Ascending aorta (tissue), 2 donors: ENCODE measurements at regions not wholly inside any gene's neighbourhood (a gene's known extent, or its start where the extent isn't known, plus 50 kb on each side); places are given as distances from the start of the nearest gene placed in this dataset.

ENCODE experiments used
- DNase-seq, 2 donors: peaks; one replicate each; pipeline ENCODE4 v3.0.0-alpha.2; 2019; ENCODE audit warnings: low spot score in 2 of 2
- H3K27ac ChIP-seq, 2 donors: fragments of 200-600 bp; sonication (generic); one replicate each; pipeline ENCODE4 v1.5.1; 2016 to 2017; ENCODE audit warnings: mild to moderate bottlenecking in 1 of 2
- H3K27me3 ChIP-seq: fragments of 200-600 bp; sonication (generic); one replicate; pipeline ENCODE4 v1.5.1; 2017
- H3K36me3 ChIP-seq, 2 donors: fragments of 200-600 bp; sonication (generic); one replicate each; pipeline ENCODE4 v1.5.1; 2016
- H3K4me1 ChIP-seq, 2 donors: fragments of 200-600 bp; sonication (generic); one replicate each; pipeline ENCODE4 v1.5.1; 2016 to 2017; ENCODE audit warnings: mild to moderate bottlenecking in 1 of 2
- H3K4me3 ChIP-seq, 2 donors: fragments of 200-600 bp; sonication (generic); one replicate each; pipeline ENCODE4 v1.5.1; 2016 to 2017; ENCODE audit warnings: mild to moderate bottlenecking in 1 of 2
- H3K9me3 ChIP-seq, 2 donors: fragments of 200-600 bp; sonication (generic); one replicate each; pipeline ENCODE4 v1.5.1; 2016
- intact Hi-C: fragments of 100-400 bp; cut with DNase I; formaldehyde crosslinking; loops from one replicate; pipeline ENCODE4 v1.15.1; 2023
- TF ChIP-seq, protein P1 (sequence below), 3 experiments: fragments of 200-600 bp in 2 of 3; fragments of 450-650 bp in 1 of 3; sonication (generic) in 2 of 3; IDR thresholded peaks; one replicate each; pipeline ENCODE4 v1.5.1; 2016 to 2019; ENCODE audit warnings: antibody characterized with exemption in 3 of 3, mild to moderate bottlenecking in 1 of 3, moderate library complexity in 1 of 3

DNA sequence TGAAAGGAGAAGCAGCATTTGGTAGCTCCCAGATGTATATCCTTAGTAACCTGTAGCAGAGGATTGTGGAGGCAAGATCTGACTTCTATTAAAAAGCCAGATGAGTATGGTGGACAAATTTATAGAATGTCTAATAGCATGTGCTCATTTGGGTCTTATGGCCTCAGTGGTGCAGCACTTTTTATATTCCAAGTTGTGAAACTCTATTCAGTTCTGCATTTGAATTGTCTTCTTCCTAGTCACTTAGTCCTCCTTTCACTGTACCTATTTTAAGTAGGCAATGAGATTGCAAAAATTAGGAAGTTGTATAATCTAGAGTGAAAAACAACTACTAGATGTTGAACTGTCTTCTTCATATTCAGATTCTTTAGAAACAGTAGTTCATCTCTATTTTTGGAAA lies 412.5 kb upstream of the PCDH9 start:
- Histone ChIP-seq H3K9me3 (no peaks in the 10 kb centered on the region), H3K4me1 (no peaks in the 10 kb centered on the region), H3K4me3 (no peak overlapping the region), H3K27ac (no peak overlapping the region), H3K27me3 (no peaks in the 10 kb centered on the region), H3K36me3 (no peaks in the 10 kb centered on the region)
- no peak for DNase-seq
- intact Hi-C loops = no loop called here
- TF ChIP-seq, protein P1, sequence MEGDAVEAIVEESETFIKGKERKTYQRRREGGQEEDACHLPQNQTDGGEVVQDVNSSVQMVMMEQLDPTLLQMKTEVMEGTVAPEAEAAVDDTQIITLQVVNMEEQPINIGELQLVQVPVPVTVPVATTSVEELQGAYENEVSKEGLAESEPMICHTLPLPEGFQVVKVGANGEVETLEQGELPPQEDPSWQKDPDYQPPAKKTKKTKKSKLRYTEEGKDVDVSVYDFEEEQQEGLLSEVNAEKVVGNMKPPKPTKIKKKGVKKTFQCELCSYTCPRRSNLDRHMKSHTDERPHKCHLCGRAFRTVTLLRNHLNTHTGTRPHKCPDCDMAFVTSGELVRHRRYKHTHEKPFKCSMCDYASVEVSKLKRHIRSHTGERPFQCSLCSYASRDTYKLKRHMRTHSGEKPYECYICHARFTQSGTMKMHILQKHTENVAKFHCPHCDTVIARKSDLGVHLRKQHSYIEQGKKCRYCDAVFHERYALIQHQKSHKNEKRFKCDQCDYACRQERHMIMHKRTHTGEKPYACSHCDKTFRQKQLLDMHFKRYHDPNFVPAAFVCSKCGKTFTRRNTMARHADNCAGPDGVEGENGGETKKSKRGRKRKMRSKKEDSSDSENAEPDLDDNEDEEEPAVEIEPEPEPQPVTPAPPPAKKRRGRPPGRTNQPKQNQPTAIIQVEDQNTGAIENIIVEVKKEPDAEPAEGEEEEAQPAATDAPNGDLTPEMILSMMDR (IDR thresholded peaks at IDR 0.05) = no peak

DNA sequence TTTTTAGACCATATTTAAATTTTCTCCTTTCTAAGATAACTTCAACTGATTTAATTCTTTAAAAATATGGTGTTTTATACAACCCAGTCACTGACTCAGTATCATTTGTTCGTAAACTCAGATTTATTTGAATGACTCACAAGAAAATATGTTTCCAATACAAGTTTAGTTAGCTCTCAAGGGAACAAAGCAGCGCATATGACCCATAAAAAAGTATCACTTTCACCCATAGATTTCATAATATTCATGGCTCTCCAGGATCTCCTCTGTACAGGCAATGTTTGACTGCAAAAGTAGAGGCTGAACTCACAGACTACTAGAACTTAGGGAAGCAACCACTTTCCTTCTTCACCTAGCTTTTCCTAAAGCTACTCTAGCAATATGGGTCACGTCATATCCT lies 405.6 kb upstream of the PCDH9 start:
- intact Hi-C loops = no loop called here
- Histone ChIP-seq H3K4me1 (no peaks in the 10 kb centered on the region), H3K27me3 (no peaks in the 10 kb centered on the region), H3K9me3 (no peaks in the 10 kb centered on the region), H3K27ac (no peak overlapping the region), H3K4me3 (no peak overlapping the region), H3K36me3 (no peaks in the 10 kb centered on the region)
- no peak for DNase-seq
- TF ChIP-seq, protein P1 (IDR thresholded peaks at IDR 0.05) = no peak

DNA sequence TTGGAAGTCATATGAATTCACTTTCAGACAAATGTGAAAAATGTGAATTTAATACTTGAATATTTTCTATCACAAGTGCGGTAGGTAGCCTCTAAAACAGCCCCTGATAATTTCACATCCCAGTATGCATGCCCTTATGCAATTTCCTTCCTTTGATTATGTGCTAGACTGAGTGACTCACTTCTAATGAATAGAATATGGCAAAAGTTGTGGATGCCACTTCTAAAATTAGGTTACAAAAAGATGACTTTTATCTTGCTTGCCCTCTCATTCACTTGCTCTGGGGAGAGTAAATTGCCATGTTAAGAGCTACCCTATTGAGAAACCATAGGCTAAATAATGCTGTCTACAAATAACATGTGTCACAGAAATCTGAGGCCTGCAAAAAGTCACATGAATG lies 402.5 kb upstream of the PCDH9 start:
- H3K4me1 ChIP-seq = no peaks in the 10 kb centered on the region
- H3K36me3 ChIP-seq = no peaks in the 10 kb centered on the region
- H3K9me3 ChIP-seq = no peaks in the 10 kb centered on the region
- no peak overlapping the region for H3K27ac ChIP-seq
- DNase-seq = no peak
- TF ChIP-seq, protein P1 (IDR thresholded peaks at IDR 0.05) = no peak
- no peak overlapping the region for H3K4me3 ChIP-seq
- H3K27me3 ChIP-seq = no peaks in the 10 kb centered on the region
- intact Hi-C loops = no loop called here

DNA sequence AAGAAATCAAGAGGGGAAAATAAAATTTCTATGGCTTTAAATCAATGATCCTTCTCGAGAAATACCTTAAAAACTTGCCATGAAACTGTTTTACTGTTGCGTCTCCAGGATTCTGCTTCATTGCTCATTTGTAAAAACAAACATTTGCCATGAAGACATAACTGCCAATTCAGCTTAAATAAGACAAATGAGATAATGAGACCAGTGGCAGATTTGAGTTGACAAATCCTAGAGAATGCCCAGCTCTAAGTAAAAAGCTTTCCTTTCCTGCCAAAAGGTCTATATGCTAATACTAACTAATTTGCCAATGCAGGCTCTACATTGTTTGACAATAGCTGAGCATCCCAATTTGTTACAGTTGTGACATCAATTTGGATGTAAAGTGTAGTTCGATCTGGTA lies 400.5 kb upstream of the PCDH9 start:
- TF ChIP-seq, protein P1 (IDR thresholded peaks at IDR 0.05) = no peak
- Histone ChIP-seq H3K27ac (no peak overlapping the region), H3K4me1 (no peaks in the 10 kb centered on the region), H3K9me3 (no peaks in the 10 kb centered on the region), H3K4me3 (no peak overlapping the region), H3K27me3 (no peaks in the 10 kb centered on the region), H3K36me3 (no peaks in the 10 kb centered on the region)
- DNase-seq = no peak
- intact Hi-C loops = no loop called here

DNA sequence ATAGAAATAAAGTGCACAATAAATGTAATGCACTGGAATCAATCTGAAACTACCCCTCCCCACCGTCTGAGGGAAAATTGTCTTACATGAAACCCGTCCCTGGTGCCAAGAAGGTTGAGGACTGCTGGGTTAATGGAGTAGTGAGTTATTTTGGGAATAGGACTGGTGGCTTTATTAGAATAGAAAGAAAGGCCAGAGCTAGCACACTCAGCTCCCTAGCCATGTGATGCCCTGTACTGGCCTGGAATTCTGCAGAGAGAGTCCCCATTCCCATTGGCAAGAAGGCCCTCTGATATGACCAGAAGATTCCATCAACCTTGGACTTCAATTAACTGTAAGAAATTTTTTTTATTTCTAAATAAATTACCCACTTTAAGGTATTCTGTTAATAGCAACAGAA lies 393.5 kb upstream of the PCDH9 start:
- H3K9me3 ChIP-seq = no peaks in the 10 kb centered on the region
- H3K4me1 ChIP-seq = no peaks in the 10 kb centered on the region
- no peaks in the 10 kb centered on the region for H3K36me3 ChIP-seq
- H3K27ac ChIP-seq = no peak overlapping the region
- no peak for DNase-seq
- TF ChIP-seq, protein P1 (IDR thresholded peaks at IDR 0.05) = no peak
- no peaks in the 10 kb centered on the region for H3K27me3 ChIP-seq
- intact Hi-C loops = no loop called here
- H3K4me3 ChIP-seq = no peak overlapping the region

DNA sequence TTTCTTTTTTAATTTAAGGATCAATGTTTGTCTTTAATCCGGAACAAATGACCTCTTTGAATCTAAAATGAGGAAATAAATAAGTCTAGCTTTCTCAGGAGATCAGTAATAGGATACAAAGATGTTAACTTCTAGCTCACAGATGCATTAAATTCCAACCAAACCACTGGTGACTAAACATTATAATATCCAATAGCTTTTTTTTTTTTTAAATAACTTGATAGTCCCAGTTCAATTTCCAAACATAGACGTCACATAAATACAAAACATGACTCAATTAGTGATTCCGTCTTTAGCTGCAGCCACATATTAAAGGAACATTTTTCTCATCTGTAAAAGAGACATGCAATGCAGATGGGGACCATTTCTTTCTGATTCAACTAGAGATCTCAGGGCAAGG lies 390.5 kb upstream of the PCDH9 start:
- Histone ChIP-seq H3K27me3 (no peaks in the 10 kb centered on the region), H3K4me3 (no peak overlapping the region), H3K36me3 (no peaks in the 10 kb centered on the region), H3K4me1 (no peaks in the 10 kb centered on the region), H3K27ac (no peak overlapping the region), H3K9me3 (no peaks in the 10 kb centered on the region)
- intact Hi-C loops = no loop called here
- TF ChIP-seq, protein P1 (IDR thresholded peaks at IDR 0.05) = no peak
- DNase-seq = no peak
